MM.1S (cell line): ENCODE measurements at regions not wholly inside any gene's neighbourhood (a gene's known extent, or its start where the extent isn't known, plus 50 kb on each side); places are given as distances from the start of the nearest gene placed in this dataset.

ENCODE experiments used
- EZH2 ChIP-seq: fragments of 300-600 bp; sonication (generic); optimal IDR thresholded peaks from 2 replicates; pipeline ENCODE3; 2017; ENCODE audit warnings: low read depth, mild to moderate bottlenecking, antibody characterized with exemption, low read length, mixed read lengths
- EZH2phosphoT487 ChIP-seq: fragments of 300-600 bp; sonication (generic); IDR thresholded peaks from 2 replicates; pipeline ENCODE4 v1.6.1; 2018; ENCODE audit warnings: antibody characterized with exemption, low read length
- TF ChIP-seq, protein P1 (sequence below): fragments of 300-600 bp; sonication (generic); IDR thresholded peaks from 2 replicates; pipeline ENCODE4 v1.5.1; 2016; ENCODE audit warnings: antibody characterized with exemption, low read length, mixed read lengths

DNA sequence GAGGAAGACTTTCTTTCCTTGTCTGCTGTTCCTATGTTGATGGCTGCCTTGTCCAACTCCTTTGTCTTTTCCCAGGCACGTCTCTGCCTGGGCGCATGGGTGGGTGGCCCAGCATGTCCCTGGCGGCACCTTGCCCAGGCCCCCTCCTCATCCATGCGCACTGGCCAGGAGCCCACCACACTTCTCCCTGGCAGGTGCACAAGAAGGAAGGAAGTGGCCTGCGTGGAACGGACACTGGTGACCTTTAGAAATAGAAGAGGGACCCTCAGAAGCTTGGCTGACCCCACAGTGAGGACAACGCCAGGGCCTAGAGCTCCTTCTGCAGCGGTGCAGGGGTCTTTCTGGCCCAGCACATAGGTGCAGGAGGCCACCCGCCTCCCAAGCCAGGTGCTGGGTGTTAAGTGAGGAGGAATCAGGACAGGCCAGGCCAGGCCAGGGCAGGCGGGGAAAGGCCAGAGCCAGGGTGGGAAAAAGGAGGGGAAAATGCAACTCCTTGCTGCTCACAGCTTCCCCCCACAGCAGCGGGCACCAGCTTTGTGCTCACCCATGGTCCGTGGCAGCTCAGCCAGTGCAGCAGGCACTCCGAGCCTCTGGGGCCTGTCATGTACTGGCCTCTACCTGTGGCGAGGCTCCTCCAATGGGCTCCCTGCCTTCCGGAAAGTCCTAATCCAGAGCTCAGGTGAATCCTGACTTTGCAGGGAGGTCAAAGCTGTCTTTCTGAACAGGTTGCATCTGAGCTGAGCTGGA lies 104.0 kb downstream of the SOX1 start:
- TF ChIP-seq EZH2 (no peak), EZH2phosphoT487 (no peak)
- TF ChIP-seq, protein P1, sequence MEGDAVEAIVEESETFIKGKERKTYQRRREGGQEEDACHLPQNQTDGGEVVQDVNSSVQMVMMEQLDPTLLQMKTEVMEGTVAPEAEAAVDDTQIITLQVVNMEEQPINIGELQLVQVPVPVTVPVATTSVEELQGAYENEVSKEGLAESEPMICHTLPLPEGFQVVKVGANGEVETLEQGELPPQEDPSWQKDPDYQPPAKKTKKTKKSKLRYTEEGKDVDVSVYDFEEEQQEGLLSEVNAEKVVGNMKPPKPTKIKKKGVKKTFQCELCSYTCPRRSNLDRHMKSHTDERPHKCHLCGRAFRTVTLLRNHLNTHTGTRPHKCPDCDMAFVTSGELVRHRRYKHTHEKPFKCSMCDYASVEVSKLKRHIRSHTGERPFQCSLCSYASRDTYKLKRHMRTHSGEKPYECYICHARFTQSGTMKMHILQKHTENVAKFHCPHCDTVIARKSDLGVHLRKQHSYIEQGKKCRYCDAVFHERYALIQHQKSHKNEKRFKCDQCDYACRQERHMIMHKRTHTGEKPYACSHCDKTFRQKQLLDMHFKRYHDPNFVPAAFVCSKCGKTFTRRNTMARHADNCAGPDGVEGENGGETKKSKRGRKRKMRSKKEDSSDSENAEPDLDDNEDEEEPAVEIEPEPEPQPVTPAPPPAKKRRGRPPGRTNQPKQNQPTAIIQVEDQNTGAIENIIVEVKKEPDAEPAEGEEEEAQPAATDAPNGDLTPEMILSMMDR = no peak
